ENCODE measurements at regions not wholly inside any gene's neighbourhood (a gene's known extent, or its start where the extent isn't known, plus 50 kb on each side); places are given as distances from the start of the nearest gene placed in this dataset.

- ATAC-seq (ENCODE audit: insufficient read depth, low read depth), result no peak
- Histone ChIP-seq H3K4me2 (ENCODE audit: insufficient read depth, low read length) (no peak overlapping the region), H2AFZ (ENCODE audit: low read depth, low read length) (no peak overlapping the region), H3K9me3 (ENCODE audit: insufficient read depth, low read length, severe bottlenecking) (no peaks in the 10 kb centered on the region), H3K79me2 (ENCODE audit: insufficient read depth, low read length) (no peaks in the 10 kb centered on the region), H3K4me1 (ENCODE audit: insufficient read depth, low read length) (no peaks in the 10 kb centered on the region), H3K9ac (ENCODE audit: low read depth, low read length) (no peak overlapping the region), H3K27me3 (ENCODE audit: insufficient read depth, low read length, poor library complexity) (no peaks in the 10 kb centered on the region), H3K36me3 (ENCODE audit: insufficient read depth, low read length) (no peaks in the 10 kb centered on the region), H3K27ac (ENCODE audit: low read length) (no peak overlapping the region), H3K4me3 (ENCODE audit: low read depth in 1 of 2, low read length in 2 of 2) (no peak overlapping the region), H4K20me1 (ENCODE audit: insufficient read depth, low read length) (no peaks in the 10 kb centered on the region)
- TF ChIP-seq EZH2 (IDR thresholded peaks at IDR 0.05; ENCODE audit: borderline replicate concordance, low read depth, low read length, severe bottlenecking), result no peak
- TF ChIP-seq CTCF (IDR thresholded peaks at IDR 0.05; ENCODE audit: borderline replicate concordance, extremely low read depth, low read length, poor library complexity, severe bottlenecking), result no peak
- no peak for DNase-seq
Observed at GRCh38 chr3:700514-700913, 392.3 kb upstream of the CNTN6 start.

GRCh38 chr3:707041-707440, 385.8 kb upstream of the CNTN6 start:
- DNase-seq (no peak), ATAC-seq (ENCODE audit: insufficient read depth, low read depth) (no peak)
- no peak overlapping the region for H3K4me3 ChIP-seq (ENCODE audit: low read depth in 1 of 2, low read length in 2 of 2)
- no peak overlapping the region for H3K9ac ChIP-seq (ENCODE audit: low read depth, low read length)
- no peaks in the 10 kb centered on the region for H3K27me3 ChIP-seq (ENCODE audit: insufficient read depth, low read length, poor library complexity)
- H4K20me1 ChIP-seq (ENCODE audit: insufficient read depth, low read length), result no peaks in the 10 kb centered on the region
- H3K9me3 ChIP-seq (ENCODE audit: insufficient read depth, low read length, severe bottlenecking), result no peaks in the 10 kb centered on the region
- H3K79me2 ChIP-seq (ENCODE audit: insufficient read depth, low read length), result no peaks in the 10 kb centered on the region
- H3K4me2 ChIP-seq (ENCODE audit: insufficient read depth, low read length), result no peak overlapping the region
- H3K36me3 ChIP-seq (ENCODE audit: insufficient read depth, low read length), result no peaks in the 10 kb centered on the region
- no peak overlapping the region for H2AFZ ChIP-seq (ENCODE audit: low read depth, low read length)
- TF ChIP-seq CTCF (IDR thresholded peaks at IDR 0.05; ENCODE audit: borderline replicate concordance, extremely low read depth, low read length, poor library complexity, severe bottlenecking), result no peak
- no peak overlapping the region for H3K27ac ChIP-seq (ENCODE audit: low read length)
- no peaks in the 10 kb centered on the region for H3K4me1 ChIP-seq (ENCODE audit: insufficient read depth, low read length)

- no peak for DNase-seq
- no peaks in the 10 kb centered on the region for H4K20me1 ChIP-seq (ENCODE audit: insufficient read depth, low read length)
- no peak overlapping the region for H3K27ac ChIP-seq (ENCODE audit: low read length)
- H3K79me2 ChIP-seq (ENCODE audit: insufficient read depth, low read length), result no peaks in the 10 kb centered on the region
- no peak overlapping the region for H2AFZ ChIP-seq (ENCODE audit: low read depth, low read length)
- no peak overlapping the region for H3K9ac ChIP-seq (ENCODE audit: low read depth, low read length)
- H3K36me3 ChIP-seq (ENCODE audit: insufficient read depth, low read length), result no peaks in the 10 kb centered on the region
- no peak overlapping the region for H3K4me2 ChIP-seq (ENCODE audit: insufficient read depth, low read length)
- H3K4me1 ChIP-seq (ENCODE audit: insufficient read depth, low read length), result no peaks in the 10 kb centered on the region
- no peaks in the 10 kb centered on the region for H3K9me3 ChIP-seq (ENCODE audit: insufficient read depth, low read length, severe bottlenecking)
- no peak for TF ChIP-seq CTCF (IDR thresholded peaks at IDR 0.05; ENCODE audit: borderline replicate concordance, extremely low read depth, low read length, poor library complexity, severe bottlenecking)
- no peak for TF ChIP-seq EZH2 (IDR thresholded peaks at IDR 0.05; ENCODE audit: borderline replicate concordance, low read depth, low read length, severe bottlenecking)
- H3K27me3 ChIP-seq (ENCODE audit: insufficient read depth, low read length, poor library complexity), result no peaks in the 10 kb centered on the region
- no peak overlapping the region for H3K4me3 ChIP-seq (ENCODE audit: low read depth in 1 of 2, low read length in 2 of 2)
- no peak for ATAC-seq (ENCODE audit: insufficient read depth, low read depth)
Observed at GRCh38 chr3:713006-713621, 379.7 kb upstream of the CNTN6 start.
